ENCODE measurements at regions not wholly inside any gene's neighbourhood (a gene's known extent, or its start where the extent isn't known, plus 50 kb on each side); places are given as distances from the start of the nearest gene placed in this dataset.

- no peak overlapping the region for H3K4me3 ChIP-seq (ENCODE audit: low read depth, low read length)
- FAIRE-seq (no peak), DNase-seq (ENCODE audit: low read depth) (no peak)
- TF ChIP-seq, protein P1, sequence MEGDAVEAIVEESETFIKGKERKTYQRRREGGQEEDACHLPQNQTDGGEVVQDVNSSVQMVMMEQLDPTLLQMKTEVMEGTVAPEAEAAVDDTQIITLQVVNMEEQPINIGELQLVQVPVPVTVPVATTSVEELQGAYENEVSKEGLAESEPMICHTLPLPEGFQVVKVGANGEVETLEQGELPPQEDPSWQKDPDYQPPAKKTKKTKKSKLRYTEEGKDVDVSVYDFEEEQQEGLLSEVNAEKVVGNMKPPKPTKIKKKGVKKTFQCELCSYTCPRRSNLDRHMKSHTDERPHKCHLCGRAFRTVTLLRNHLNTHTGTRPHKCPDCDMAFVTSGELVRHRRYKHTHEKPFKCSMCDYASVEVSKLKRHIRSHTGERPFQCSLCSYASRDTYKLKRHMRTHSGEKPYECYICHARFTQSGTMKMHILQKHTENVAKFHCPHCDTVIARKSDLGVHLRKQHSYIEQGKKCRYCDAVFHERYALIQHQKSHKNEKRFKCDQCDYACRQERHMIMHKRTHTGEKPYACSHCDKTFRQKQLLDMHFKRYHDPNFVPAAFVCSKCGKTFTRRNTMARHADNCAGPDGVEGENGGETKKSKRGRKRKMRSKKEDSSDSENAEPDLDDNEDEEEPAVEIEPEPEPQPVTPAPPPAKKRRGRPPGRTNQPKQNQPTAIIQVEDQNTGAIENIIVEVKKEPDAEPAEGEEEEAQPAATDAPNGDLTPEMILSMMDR (IDR thresholded peaks at IDR 0.05; ENCODE audit: insufficient read depth, low read length, severe bottlenecking), result no peak
- no peaks in the 10 kb centered on the region for H3K36me3 ChIP-seq (ENCODE audit: control insufficient read depth, insufficient read depth, low read length)
- H3K27me3 ChIP-seq (ENCODE audit: control insufficient read depth, insufficient read depth, low read length), result no peaks in the 10 kb centered on the region
Measured at GRCh38 chr20:54706581-54706980, 231.2 kb downstream of the DOK5 start.

DNA sequence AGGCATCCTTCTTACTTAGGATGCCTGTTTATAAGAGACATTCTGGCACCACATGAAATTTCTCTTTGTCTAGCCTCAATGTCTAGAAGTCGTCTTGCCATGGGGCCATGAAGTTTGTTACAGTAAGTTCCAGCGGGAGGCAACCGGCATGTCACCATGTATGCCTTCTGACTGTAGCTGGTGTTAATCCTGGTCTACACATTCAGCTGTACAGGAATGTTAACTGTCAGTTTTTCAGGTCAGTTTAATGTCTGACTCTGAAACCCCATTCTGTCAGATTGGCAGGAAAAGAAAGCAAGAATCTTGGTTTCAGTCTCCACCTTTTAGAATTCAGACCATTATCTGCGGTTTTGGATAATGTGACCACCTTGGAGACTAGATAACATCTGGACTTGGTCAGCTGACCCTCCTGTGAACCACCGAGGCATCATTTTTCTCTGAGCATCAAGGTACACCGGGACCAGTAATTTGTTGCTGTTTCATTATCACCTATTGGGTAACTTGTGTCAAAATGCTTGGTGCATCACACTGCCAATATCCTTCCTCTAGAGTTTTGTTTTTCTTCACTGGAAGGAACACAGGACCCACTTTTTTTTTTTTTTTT lies 228.7 kb downstream of the DOK5 start:
- no peaks in the 10 kb centered on the region for H3K27me3 ChIP-seq (ENCODE audit: control insufficient read depth, insufficient read depth, low read length)
- TF ChIP-seq, protein P1 (IDR thresholded peaks at IDR 0.05; ENCODE audit: insufficient read depth, low read length, severe bottlenecking), result no peak
- no peak for DNase-seq (ENCODE audit: low read depth)
- FAIRE-seq, result no peak
- no peak overlapping the region for H3K4me3 ChIP-seq (ENCODE audit: low read depth, low read length)
- no peaks in the 10 kb centered on the region for H3K36me3 ChIP-seq (ENCODE audit: control insufficient read depth, insufficient read depth, low read length)

Data from bronchial epithelial cell (primary cell).